H1 (cell line): ENCODE measurements at regions not wholly inside any gene's neighbourhood (a gene's known extent, or its start where the extent isn't known, plus 50 kb on each side); places are given as distances from the start of the nearest gene placed in this dataset.

Experiments used
- CEBPB ChIP-seq: IDR thresholded peaks from 2 replicates; pipeline ENCODE4 v1.6.1; 2012; ENCODE audit warnings: low read depth, low read length
- CHD2 ChIP-seq: IDR thresholded peaks from 2 replicates; pipeline ENCODE4 v1.6.1; 2012; ENCODE audit warnings: low read length, improper control_type of control experiment
- CTCF ChIP-seq, 3 experiments: IDR thresholded peaks; 1 replicate in 2 of 3; 2 replicates in 1 of 3; pipeline versions ENCODE4 v1.5.1 to v1.6.1; 2011; ENCODE audit warnings: low read length in 3 of 3, mild to moderate bottlenecking in 3 of 3, inconsistent platforms in 2 of 3, low read depth in 1 of 3, moderate library complexity in 1 of 3; ENCODE audit not compliant: insufficient read depth in 1 of 3; ENCODE audit errors: control extremely low read depth in 1 of 3
- HDAC2 ChIP-seq, 2 experiments: fragments of 300-600 bp in 1 of 2; sonication (generic) in 1 of 2; IDR thresholded peaks; 2 replicates each; pipeline ENCODE4 v1.6.1; 2011 to 2012; ENCODE audit warnings: low read depth in 2 of 2, low read length in 2 of 2, mild to moderate bottlenecking in 2 of 2, moderate library complexity in 2 of 2, borderline replicate concordance in 1 of 2, inconsistent platforms in 1 of 2
- PHF8 ChIP-seq: fragments of 200-600 bp; sonication (generic); conservative IDR thresholded peaks from 2 replicates; pipeline ENCODE4 v1.7.1; 2012; ENCODE audit warnings: low read depth, mild to moderate bottlenecking, inconsistent platforms, low read length, moderate library complexity
- POLR2A ChIP-seq, 2 experiments: IDR thresholded peaks; 1 replicate in 1 of 2; 2 replicates in 1 of 2; pipeline ENCODE4 v1.6.1; 2011; ENCODE audit warnings: low read depth in 2 of 2, low read length in 2 of 2, mild to moderate bottlenecking in 2 of 2; ENCODE audit errors: control extremely low read depth in 1 of 2
- POLR2AphosphoS5 ChIP-seq: IDR thresholded peaks from 2 replicates; pipeline ENCODE4 v1.6.1; 2011; ENCODE audit warnings: low read depth, low read length
- RAD21 ChIP-seq, 2 experiments: IDR thresholded peaks in 1 of 2; conservative IDR thresholded peaks in 1 of 2; 2 replicates each; pipeline ENCODE4 v1.6.1; 2011; ENCODE audit warnings: low read depth in 2 of 2, low read length in 2 of 2, improper control_type of control experiment in 1 of 2, inconsistent platforms in 1 of 2, mild to moderate bottlenecking in 1 of 2, moderate library complexity in 1 of 2
- RFX5 ChIP-seq: IDR thresholded peaks from 2 replicates; pipeline ENCODE4 v1.6.1; 2011; ENCODE audit warnings: low read depth, low read length, improper control_type of control experiment, borderline replicate concordance
- RXRA ChIP-seq: IDR thresholded peaks from 2 replicates; pipeline ENCODE4 v1.6.1; 2011; ENCODE audit warnings: low read depth, mild to moderate bottlenecking, low read length, moderate library complexity; ENCODE audit not compliant: insufficient read depth
- SP4 ChIP-seq: IDR thresholded peaks from 2 replicates; pipeline ENCODE4 v1.6.1; 2012; ENCODE audit warnings: low read length, inconsistent platforms
- TAF7 ChIP-seq: optimal IDR thresholded peaks from 2 replicates; pipeline ENCODE3; 2011; ENCODE audit warnings: low read depth, mild to moderate bottlenecking, inconsistent platforms, low read length, moderate library complexity, borderline replicate concordance
- TCF12 ChIP-seq: IDR thresholded peaks from 2 replicates; pipeline ENCODE4 v1.6.1; 2011; ENCODE audit warnings: low read depth, mild to moderate bottlenecking, low read length

DNA sequence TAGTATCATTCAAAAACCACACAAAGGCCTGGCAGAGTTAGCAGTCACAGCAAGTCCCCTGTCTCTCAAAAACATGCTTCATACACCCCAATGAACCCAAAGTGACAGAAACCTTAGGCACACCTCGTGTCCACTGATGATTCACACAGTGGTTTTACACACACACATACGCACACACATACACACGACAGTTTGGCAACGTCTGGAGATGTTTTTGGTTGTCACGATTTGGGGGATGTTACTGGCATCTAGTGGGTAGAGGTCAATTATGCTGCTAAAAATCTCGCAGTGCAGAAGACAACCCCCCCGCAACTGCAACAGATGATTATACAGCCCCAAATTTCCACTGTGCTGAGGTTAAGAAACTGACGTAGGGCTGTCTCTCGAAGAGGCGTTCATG is 72.9 kb upstream of the PARD3B start:
- TF ChIP-seq CTCF (IDR thresholded peaks at IDR 0.05; ENCODE audit: control extremely low read depth in 1 of 3, insufficient read depth in 1 of 3, low read depth in 1 of 3, low read length in 3 of 3) (no peak), SP4 (no peak), RAD21 (IDR thresholded peaks at IDR 0.05 in 1 of 2, conservative IDR thresholded peaks at IDR 0.05 in 1 of 2; ENCODE audit: low read depth in 2 of 2, low read length in 2 of 2) (no peak), TCF12 (no peak), POLR2A (IDR thresholded peaks at IDR 0.05; ENCODE audit: control extremely low read depth in 1 of 2, low read depth in 2 of 2, low read length in 2 of 2) (no peak), HDAC2 (IDR thresholded peaks at IDR 0.05; ENCODE audit: borderline replicate concordance in 1 of 2, low read depth in 2 of 2, low read length in 2 of 2) (no peak), PHF8 (no peak), POLR2AphosphoS5 (no peak), RXRA (no peak), TAF7 (no peak), CEBPB (no peak), CHD2 (no peak), RFX5 (no peak)
